SKM-1 treated with dmso at 0.1 percent for 144 hours (cell line): ENCODE measurements at regions not wholly inside any gene's neighbourhood (a gene's known extent, or its start where the extent isn't known, plus 50 kb on each side); places are given as distances from the start of the nearest gene placed in this dataset.

Experiments used
- DNase-seq: peaks from one replicate; lab custom pipeline; 2025; ENCODE audit not compliant: unreplicated experiment; lab: John Stamatoyannopoulos, UW

GRCh38 chr9:90420768-90421513 is 221.7 kb downstream of the DIRAS2 start:
- DNase-seq = no peak

- no peak for DNase-seq
Observed at GRCh38 chr9:90421786-90422185, 220.8 kb downstream of the DIRAS2 start.

- no peak for DNase-seq
Observed at GRCh38 chr9:90423661-90424193, 218.9 kb downstream of the DIRAS2 start.

GRCh38 chr9:90428517-90428916 is 214.1 kb downstream of the DIRAS2 start:
- DNase-seq = no peak

GRCh38 chr9:90432951-90433350 is 209.7 kb downstream of the DIRAS2 start:
- no peak for DNase-seq

GRCh38 chr9:90433398-90433941 is 209.2 kb downstream of the DIRAS2 start:
- DNase-seq = no peak

- DNase-seq = no peak
Observed at GRCh38 chr9:90441814-90442213, 200.8 kb downstream of the DIRAS2 start.

- DNase-seq = no peak
Observed at GRCh38 chr9:90442723-90443122, 199.9 kb downstream of the DIRAS2 start.

GRCh38 chr9:90444609-90445204 is 197.9 kb downstream of the DIRAS2 start:
- no peak for DNase-seq

GRCh38 chr9:90445391-90445790 is 197.2 kb downstream of the DIRAS2 start:
- no peak for DNase-seq

- no peak for DNase-seq
Observed at GRCh38 chr9:90446200-90446948, 196.2 kb downstream of the DIRAS2 start.

GRCh38 chr9:90447773-90448172 is 194.9 kb downstream of the DIRAS2 start:
- no peak for DNase-seq

GRCh38 chr9:90449213-90449925 is 193.3 kb downstream of the DIRAS2 start:
- DNase-seq = no peak

- no peak for DNase-seq
Observed at GRCh38 chr9:90451804-90452203, 190.8 kb downstream of the DIRAS2 start.

- DNase-seq = no peak
Observed at GRCh38 chr9:90455316-90455715, 187.3 kb downstream of the DIRAS2 start.

- no peak for DNase-seq
Observed at GRCh38 chr9:90457386-90458190, 185.0 kb downstream of the DIRAS2 start.

- DNase-seq = no peak
Observed at GRCh38 chr9:90458485-90458884, 184.1 kb downstream of the DIRAS2 start.

GRCh38 chr9:90459321-90459720 is 183.3 kb downstream of the DIRAS2 start:
- no peak for DNase-seq

- no peak for DNase-seq
Observed at GRCh38 chr9:90460220-90460619, 182.4 kb downstream of the DIRAS2 start.

- DNase-seq = no peak
Observed at GRCh38 chr9:90464978-90465377, 177.6 kb downstream of the DIRAS2 start.
